SK-N-SH (cell line): ENCODE measurements at regions not wholly inside any gene's neighbourhood (a gene's known extent, or its start where the extent isn't known, plus 50 kb on each side); places are given as distances from the start of the nearest gene placed in this dataset.

Source experiments
- CTCF ChIA-PET: fragments of 300-600, 350-600 bp; formaldehyde crosslinking; extraction: SDS; loops from one replicate; lab custom pipeline; 2021; lab: Yijun Ruan, JAX
- POLR2A ChIA-PET: fragments of 350-600 bp; sonication (Branson Sonifier 250); formaldehyde crosslinking; extraction: SDS; loops from one replicate; lab custom pipeline; 2020; ENCODE audit warnings: antibody characterized with exemption, inconsistent platforms; lab: Yijun Ruan, JAX
- DNase-seq: peaks from one replicate; pipeline ENCODE4 v3.0.0; 2012
- H2AFZ ChIP-seq: fragments of 200-600 bp; sonication (generic); 2 replicates; pipeline ENCODE4 v1.8.1; 2016; ENCODE audit warnings: antibody characterized with exemption, mild to moderate bottlenecking, low read depth
- H3F3A ChIP-seq: fragments of 200-600 bp; sonication (generic); replicated peaks from 2 replicates; pipeline ENCODE3; 2016; ENCODE audit warnings: antibody characterized with exemption, mild to moderate bottlenecking; ENCODE audit not compliant: insufficient read depth
- H3K27ac ChIP-seq, 2 experiments: fragments of 200-500 bp in 1 of 2; fragments of 200-600 bp in 1 of 2; sonication (Bioruptor generic) in 1 of 2; sonication (generic), shearing (Covaris generic) in 1 of 2; 2 replicates each; pipeline versions ENCODE4 v1.5.1 to v1.6.1; 2014 to 2016; ENCODE audit warnings: low read depth in 2 of 2, inconsistent platforms in 1 of 2, low read length in 1 of 2, mild to moderate bottlenecking in 1 of 2, mixed read lengths in 1 of 2
- H3K27me3 ChIP-seq: fragments of 200-600 bp; sonication (generic), shearing (Covaris generic); 2 replicates; pipeline ENCODE4 v1.6.1; 2016; ENCODE audit warnings: mixed run types; ENCODE audit not compliant: insufficient read depth
- H3K36me3 ChIP-seq, 2 experiments: fragments of 200-500 bp in 1 of 2; fragments of 200-600 bp in 1 of 2; sonication (Bioruptor generic) in 1 of 2; sonication (generic) in 1 of 2; replicated peaks in 1 of 2; 2 replicates each; pipeline versions ENCODE3 to v1.5.1; 2014 to 2016; ENCODE audit warnings: low read length in 1 of 2, mild to moderate bottlenecking in 1 of 2; ENCODE audit not compliant: insufficient read depth in 2 of 2, control insufficient read depth in 1 of 2
- H3K4me1 ChIP-seq, 2 experiments: fragments of 200-500 bp in 1 of 2; fragments of 200-600 bp in 1 of 2; sonication (Bioruptor generic) in 1 of 2; sonication (generic), shearing (Covaris generic) in 1 of 2; 2 replicates each; pipeline versions ENCODE4 v1.5.1 to v1.6.1; 2014 to 2016; ENCODE audit warnings: low read depth in 1 of 2, low read length in 1 of 2, mixed run types in 1 of 2; ENCODE audit not compliant: insufficient read depth in 2 of 2, control insufficient read depth in 1 of 2
- H3K4me2 ChIP-seq: fragments of 200-600 bp; sonication (generic), shearing (Covaris generic); 2 replicates; pipeline ENCODE4 v1.6.1; 2017; ENCODE audit warnings: mixed run types
- H3K4me3 ChIP-seq, 2 experiments: fragments of 200-500 bp in 1 of 2; fragments of 200-600 bp in 1 of 2; sonication (Bioruptor generic) in 1 of 2; sonication (generic), shearing (Covaris generic) in 1 of 2; 2 replicates each; pipeline versions ENCODE4 v1.5.1 to v1.8.1; 2014 to 2016; ENCODE audit warnings: low read depth in 2 of 2, inconsistent platforms in 1 of 2, low read length in 1 of 2, mild to moderate bottlenecking in 1 of 2, mixed read lengths in 1 of 2, moderate library complexity in 1 of 2
- H3K79me2 ChIP-seq: fragments of 200-600 bp; sonication (generic); 2 replicates; pipeline ENCODE4 v1.8.1; 2017; ENCODE audit warnings: mild to moderate bottlenecking; ENCODE audit not compliant: insufficient read depth
- H3K9ac ChIP-seq: fragments of 200-600 bp; sonication (generic); 2 replicates; pipeline ENCODE4 v1.6.1; 2017; ENCODE audit warnings: mixed run types
- H3K9me2 ChIP-seq: fragments of 200-600 bp; sonication (generic); 2 replicates; pipeline ENCODE4 v1.6.1; 2017; ENCODE audit warnings: mixed run types
- H3K9me3 ChIP-seq: fragments of 200-600 bp; sonication (generic); 2 replicates; pipeline ENCODE4 v1.6.1; 2017; ENCODE audit warnings: mixed run types, mild to moderate bottlenecking, moderate library complexity
- H4K20me1 ChIP-seq: fragments of 200-600 bp; sonication (generic); 2 replicates; pipeline ENCODE4 v1.6.1; 2017; ENCODE audit warnings: mild to moderate bottlenecking, mixed run types; ENCODE audit not compliant: insufficient read depth
- CHD2 ChIP-seq: fragments of 150-350 bp; IDR thresholded peaks from 2 replicates; pipeline ENCODE4 v1.6.1; 2018; ENCODE audit warnings: low read length; ENCODE audit not compliant: partially characterized antibody
- CTCF ChIP-seq: fragments of 200-600 bp; sonication (generic); IDR thresholded peaks from 2 replicates; pipeline ENCODE4 v1.6.1; 2017; ENCODE audit warnings: antibody characterized with exemption, mild to moderate bottlenecking, moderate library complexity
- FOSL2 ChIP-seq: IDR thresholded peaks from 2 replicates; pipeline ENCODE4 v1.4.0; 2012; ENCODE audit warnings: low read depth, mild to moderate bottlenecking, moderate library complexity, borderline replicate concordance
- GABPA ChIP-seq: IDR thresholded peaks from 2 replicates; pipeline ENCODE4 v1.4.0; 2012; ENCODE audit warnings: low read depth, mild to moderate bottlenecking
- GATA2 ChIP-seq: sonication (generic); formaldehyde crosslinking; IDR thresholded peaks from 2 replicates; pipeline ENCODE4 v1.5.0; 2020; ENCODE audit warnings: mild to moderate bottlenecking, missing genetic modification reagents
- JUND ChIP-seq: IDR thresholded peaks from 2 replicates; pipeline ENCODE4 v1.4.0; 2012
- MEF2A ChIP-seq: IDR thresholded peaks from 2 replicates; pipeline ENCODE4 v1.4.0; 2012; ENCODE audit warnings: low read depth, borderline replicate concordance
- PBX3 ChIP-seq: IDR thresholded peaks from 2 replicates; pipeline ENCODE4; 2012
- REST ChIP-seq: IDR thresholded peaks from 2 replicates; pipeline ENCODE4 v1.6.1; 2012; ENCODE audit warnings: mild to moderate bottlenecking, low read depth, low read length, moderate library complexity
- SIN3A ChIP-seq: IDR thresholded peaks from 2 replicates; pipeline ENCODE4 v1.6.1; 2012; ENCODE audit warnings: low read depth, mild to moderate bottlenecking, low read length, moderate library complexity, borderline replicate concordance
- TAF1 ChIP-seq: IDR thresholded peaks from 2 replicates; pipeline ENCODE4 v1.6.1; 2012; ENCODE audit warnings: low read depth, mild to moderate bottlenecking, low read length, moderate library complexity, borderline replicate concordance
- TCF12 ChIP-seq: IDR thresholded peaks from 2 replicates; pipeline ENCODE4 v1.4.0; 2012
- USF1 ChIP-seq: IDR thresholded peaks from 2 replicates; pipeline ENCODE4 v1.4.0; 2012; ENCODE audit warnings: low read depth, borderline replicate concordance
- YY1 ChIP-seq: IDR thresholded peaks from 2 replicates; pipeline ENCODE4 v1.4.0; 2012; ENCODE audit warnings: low read depth, mild to moderate bottlenecking
- WGBS: methylation state at CpG from one replicate; pipeline ENCODE4 v1.1.6; 2017; ENCODE audit warnings: low lambda C conversion rate; 5-methylcytosine and 5-hydroxymethylcytosine counted together

- H3K79me2 ChIP-seq: no peaks in the 10 kb centered on the region
- H3F3A ChIP-seq: no peaks in the 10 kb centered on the region
- ChIA-PET CTCF (no interaction called here), POLR2A (no interaction called here)
- H3K4me3 ChIP-seq: no peak overlapping the region
- no peaks in the 10 kb centered on the region for H3K9me3 ChIP-seq
- H2AFZ ChIP-seq: no peak overlapping the region
- no peak overlapping the region for H3K27ac ChIP-seq
- TF ChIP-seq REST (no peak), MEF2A (no peak), JUND (no peak), PBX3 (no peak), GATA2 (no peak), FOSL2 (no peak), YY1 (no peak), CTCF (no peak), TAF1 (no peak), USF1 (no peak), TCF12 (no peak), SIN3A (no peak), CHD2 (no peak), GABPA (no peak)
- no peak overlapping the region for H3K9ac ChIP-seq
- 20% methylated on average over 1 of the region's 1 CpG for WGBS
- H4K20me1 ChIP-seq: no peaks in the 10 kb centered on the region
- no peaks in the 10 kb centered on the region for H3K27me3 ChIP-seq
- no peak overlapping the region for H3K4me2 ChIP-seq
- H3K9me2 ChIP-seq: no peaks in the 10 kb centered on the region
- DNase-seq: no peak
- peaks cover 0 to 3% of the 10 kb centered on the region in 2 experiments; a peak in 1 of 4 replicates for H3K4me1 ChIP-seq
- H3K36me3 ChIP-seq: no peaks in the 10 kb centered on the region
Observed at GRCh38 chr6:145544041-145544440, 191.3 kb downstream of the EPM2A start.
